Stimulated activated CD4-positive, alpha-beta T cell treated with anti-CD3 and anti-CD28 coated beads, Interleukin-1b, Interleukin-23, amount 100 ng/mL, for 4 hours (primary cell): ENCODE measurements at regions not wholly inside any gene's neighbourhood (a gene's known extent, or its start where the extent isn't known, plus 50 kb on each side); places are given as distances from the start of the nearest gene placed in this dataset.

Experiments
- DNase-seq, 2 donors: peaks; one replicate each; pipeline ENCODE4 v3.0.0-alpha.2; 2020; ENCODE audit warnings: low read depth in 2 of 2

- no peak for DNase-seq
Measured at GRCh38 chr3:110804856-110805255, 266.8 kb upstream of the NECTIN3 start.

- DNase-seq: no peak
Measured at GRCh38 chr3:110806924-110807323, 264.7 kb upstream of the NECTIN3 start.

- no peak for DNase-seq
Measured at GRCh38 chr3:110808630-110809029, 263.0 kb upstream of the NECTIN3 start.

- no peak for DNase-seq
Measured at GRCh38 chr3:110810356-110810755, 261.3 kb upstream of the NECTIN3 start.

GRCh38 chr3:110811050-110811449 lies 260.6 kb upstream of the NECTIN3 start:
- DNase-seq: no peak

DNA sequence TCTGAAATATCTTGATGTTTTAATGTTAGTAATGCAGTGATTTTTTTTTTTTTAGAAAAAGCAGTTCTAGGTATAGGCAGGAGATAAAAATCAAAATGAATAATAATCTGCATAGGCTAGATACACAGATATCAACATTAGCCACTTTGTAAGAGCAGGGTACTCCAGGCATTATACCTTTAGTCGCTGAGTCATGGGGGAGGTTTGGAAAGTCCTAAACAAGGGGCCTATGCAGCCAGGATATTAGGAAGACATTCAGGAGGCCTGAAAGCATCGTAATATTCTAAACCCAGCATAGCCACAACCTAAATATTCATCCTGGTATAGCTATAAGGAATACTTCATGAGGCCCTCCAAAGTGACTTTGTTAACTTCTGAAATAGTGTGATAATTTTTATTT lies 258.1 kb upstream of the NECTIN3 start:
- DNase-seq: no peak

DNA sequence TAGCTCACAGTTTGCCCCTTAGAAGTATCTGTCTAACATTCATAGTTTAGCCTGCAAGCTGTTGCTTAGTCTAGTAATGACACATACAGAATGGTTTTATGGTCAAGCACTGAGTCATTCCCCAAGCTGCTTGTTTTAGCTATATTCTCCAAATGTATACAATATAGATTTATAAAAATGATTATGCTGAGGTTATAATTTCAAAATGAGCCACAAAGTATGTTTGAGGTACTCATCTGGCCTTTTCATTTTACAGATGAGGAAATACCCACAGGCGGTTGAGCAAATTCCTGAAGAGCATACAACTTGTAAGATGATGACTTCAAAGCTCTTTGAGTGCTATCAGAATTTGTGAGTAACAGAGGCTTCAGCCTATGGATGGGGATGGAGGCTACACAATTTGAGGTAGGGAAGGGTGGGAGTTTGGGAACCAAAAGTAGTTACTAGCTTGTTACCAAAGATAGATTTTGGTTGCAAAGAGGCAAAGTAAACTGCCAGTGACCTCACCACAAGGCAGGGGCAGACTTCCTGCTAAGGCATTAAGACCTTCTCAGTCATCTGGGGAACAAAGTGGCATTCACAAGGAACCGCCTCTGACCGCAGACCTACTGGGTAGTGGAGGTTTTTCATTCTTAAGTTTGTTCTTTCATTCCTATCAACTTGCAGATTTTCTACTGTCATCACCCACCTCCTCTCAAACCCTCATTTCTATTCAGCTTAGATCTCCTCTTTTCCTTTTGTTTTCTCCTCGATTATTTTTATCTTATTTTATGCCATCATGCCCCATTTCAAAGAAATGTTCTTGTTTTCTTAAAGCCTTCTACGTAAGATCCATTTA lies 257.2 kb upstream of the NECTIN3 start:
- DNase-seq: no peak

- no peak for DNase-seq
Measured at GRCh38 chr3:110815008-110815583, 256.5 kb upstream of the NECTIN3 start.

GRCh38 chr3:110816008-110816407 lies 255.6 kb upstream of the NECTIN3 start:
- no peak for DNase-seq

GRCh38 chr3:110821586-110821985 lies 250.0 kb upstream of the NECTIN3 start:
- no peak for DNase-seq

GRCh38 chr3:110822971-110823370 lies 248.6 kb upstream of the NECTIN3 start:
- no peak for DNase-seq

DNA sequence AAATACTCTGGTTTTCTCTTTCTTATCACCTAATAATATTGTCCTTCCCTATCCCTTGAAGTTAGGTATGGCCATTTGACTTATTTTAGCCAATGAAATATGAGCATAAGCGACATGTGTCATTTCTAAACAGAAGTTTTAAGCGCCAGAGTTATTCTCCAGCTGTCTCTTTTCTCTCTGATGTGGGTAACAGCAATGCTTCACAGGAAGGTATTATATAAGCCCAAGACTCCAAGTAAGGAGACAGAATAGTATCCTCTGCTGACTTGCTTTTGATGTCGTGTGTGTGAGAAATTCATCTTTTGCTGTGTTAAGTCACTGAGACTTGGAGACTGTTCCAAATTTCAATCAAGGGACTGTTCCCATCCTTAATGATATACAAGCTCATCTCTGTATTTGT lies 224.6 kb upstream of the NECTIN3 start:
- DNase-seq: no peak

DNA sequence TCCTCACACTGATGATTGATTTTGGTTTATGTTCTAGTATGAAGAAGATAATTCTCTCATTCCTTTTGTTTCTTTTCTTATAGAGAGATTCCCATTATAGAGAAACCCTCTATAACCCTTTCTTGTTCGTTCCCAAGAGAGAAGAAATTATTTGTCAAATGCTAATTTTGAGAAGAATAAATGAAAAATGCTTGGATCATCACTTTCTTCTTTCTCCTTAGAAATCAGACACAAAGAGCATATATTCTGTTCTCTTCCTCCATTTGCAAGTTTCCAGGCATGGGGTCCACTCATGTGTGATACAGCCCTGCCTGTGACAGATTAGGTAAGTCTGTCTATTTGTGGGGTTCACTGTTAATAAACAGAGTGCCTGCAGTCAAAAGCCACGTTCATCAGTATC lies 222.6 kb upstream of the NECTIN3 start:
- no peak for DNase-seq

DNA sequence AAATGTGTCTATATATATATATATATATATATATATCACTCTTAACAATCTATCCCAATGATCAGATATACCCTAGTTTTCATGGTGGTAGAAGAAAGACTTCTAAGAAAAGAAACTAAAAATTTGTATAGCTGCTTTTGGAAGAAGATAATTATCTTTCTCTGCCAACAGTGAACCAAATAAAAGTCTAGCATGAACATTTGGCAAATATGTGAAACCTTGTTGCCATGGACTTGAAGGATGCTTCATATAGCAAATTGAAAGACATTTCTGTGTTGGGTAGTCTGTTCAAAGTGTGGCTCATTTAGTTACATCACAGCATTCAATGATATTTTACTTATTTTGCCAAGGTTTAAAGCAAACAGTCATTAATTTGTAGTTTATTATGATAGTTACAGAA lies 219.9 kb upstream of the NECTIN3 start:
- DNase-seq: no peak

- DNase-seq: no peak
Measured at GRCh38 chr3:110855207-110855606, 216.4 kb upstream of the NECTIN3 start.

- no peak for DNase-seq
Measured at GRCh38 chr3:110856916-110857315, 214.7 kb upstream of the NECTIN3 start.

DNA sequence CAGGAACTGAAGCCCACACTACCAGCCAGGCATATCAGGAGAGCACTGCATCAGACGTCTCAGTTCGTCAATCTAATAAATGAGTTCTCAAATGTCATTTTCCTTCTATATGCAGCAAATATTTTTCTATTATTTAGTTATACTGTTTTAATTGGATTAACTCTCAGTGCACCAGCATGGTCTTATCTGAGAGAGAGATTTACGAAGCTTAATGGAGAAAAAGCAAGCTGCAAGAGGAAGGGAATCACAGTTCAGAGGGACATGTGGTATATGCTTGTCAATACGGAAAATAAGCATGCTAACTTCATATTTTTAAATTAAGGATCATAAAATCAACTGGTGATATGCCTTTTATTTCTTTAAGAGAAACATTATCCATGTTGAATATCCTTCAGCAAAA lies 213.1 kb upstream of the NECTIN3 start:
- no peak for DNase-seq

- DNase-seq: no peak
Measured at GRCh38 chr3:110859336-110859735, 212.3 kb upstream of the NECTIN3 start.

- DNase-seq: no peak
Measured at GRCh38 chr3:110859993-110860392, 211.6 kb upstream of the NECTIN3 start.

- no peak for DNase-seq
Measured at GRCh38 chr3:110865934-110866333, 205.7 kb upstream of the NECTIN3 start.

GRCh38 chr3:110868106-110868505 lies 203.5 kb upstream of the NECTIN3 start:
- no peak for DNase-seq

- no peak for DNase-seq
Measured at GRCh38 chr3:110869736-110870135, 201.9 kb upstream of the NECTIN3 start.

- no peak for DNase-seq
Measured at GRCh38 chr3:110871869-110872268, 199.7 kb upstream of the NECTIN3 start.

GRCh38 chr3:110878692-110879091 lies 192.9 kb upstream of the NECTIN3 start:
- no peak for DNase-seq
